ENCODE measurements at regions not wholly inside any gene's neighbourhood (a gene's known extent, or its start where the extent isn't known, plus 50 kb on each side); places are given as distances from the start of the nearest gene placed in this dataset.

GRCh38 chr1:102105931-102106550, 109.3 kb upstream of the OLFM3 start:
- 0% methylated on average over 3 of the region's 3 CpGs for WGBS (ENCODE audit: low lambda C conversion rate)
- intact Hi-C loops (cut with micrococcal nuclease; ENCODE audit: unreplicated experiment) (no loop called here), in situ Hi-C loops (cut with HindIII; ENCODE audit: extremely low pct_ligation_motif_present, low pct_unique_long_range_greater_than_20kb) (no loop called here)
- ChIA-PET CTCF (ENCODE audit: low intra/inter-chr PET ratio, low total read pairs) (no interaction called here), POLR2A (no interaction called here)
- H3K9me3 ChIP-seq (ENCODE audit: low read length) = peaks cover 38% of the 10 kb centered on the region
- no peaks in the 10 kb centered on the region for H4K20me1 ChIP-seq (ENCODE audit: insufficient read depth, low read length)
- no peak overlapping the region for H2AFZ ChIP-seq (ENCODE audit: low read length)
- no TSS peak for BruUV-seq (replicated peaks)
- DNase-seq (ENCODE audit: low spot score) = no peak
- no peaks in the 10 kb centered on the region for H3K79me2 ChIP-seq (ENCODE audit: insufficient read depth, low read length)
- H3K36me3 ChIP-seq (replicated peaks in 1 of 2; ENCODE audit: control insufficient read depth in 1 of 2, insufficient read depth in 2 of 2, low read length in 2 of 2) = no peaks in the 10 kb centered on the region
- FAIRE-seq = no peak
- H3K27me3 ChIP-seq (ENCODE audit: control insufficient read depth in 1 of 2, insufficient read depth in 2 of 2, low read length in 2 of 2) = no peaks in the 10 kb centered on the region
- no peak overlapping the region for H3K9ac ChIP-seq (ENCODE audit: insufficient read depth, low read depth, low read length)
- no peak overlapping the region for H3K4me3 ChIP-seq (replicated peaks in 1 of 3; ENCODE audit: insufficient read depth in 1 of 3, low read depth in 2 of 3, low read length in 3 of 3)
- no peak overlapping the region for H3K4me2 ChIP-seq (ENCODE audit: low read depth, low read length)
- no peaks in the 10 kb centered on the region for H3K4me1 ChIP-seq (ENCODE audit: insufficient read depth, low read length)
- H3K27ac ChIP-seq (ENCODE audit: extremely low read length, insufficient read depth, low read length) = no peak overlapping the region
- TF ChIP-seq ZNF460 (CRISPR knock-in tag; IDR thresholded peaks at IDR 0.05; ENCODE audit: borderline replicate concordance) (no peak), EZH2 (conservative IDR thresholded peaks at IDR 0.05; ENCODE audit: low read depth, low read length) (no peak), ZNF350 (CRISPR knock-in tag; IDR thresholded peaks at IDR 0.05; ENCODE audit: borderline replicate concordance, low read depth) (no peak), RAD51 (IDR thresholded peaks at IDR 0.05; ENCODE audit: borderline replicate concordance) (no peak), GABPB1 (CRISPR knock-in tag; IDR thresholded peaks at IDR 0.05) (no peak), SRF (IDR thresholded peaks at IDR 0.05; ENCODE audit: low read depth, low read length) (no peak), FOXA1 (IDR thresholded peaks at IDR 0.05) (no peak), FOXA1 (CRISPR knock-in tag; IDR thresholded peaks at IDR 0.05) (no peak), ZNF382 (CRISPR knock-in tag; IDR thresholded peaks at IDR 0.05; ENCODE audit: borderline replicate concordance) (no peak), ZBTB44 (CRISPR knock-in tag; IDR thresholded peaks at IDR 0.05) (no peak)
- no peak for ATAC-seq
